ENCODE measurements at regions not wholly inside any gene's neighbourhood (a gene's known extent, or its start where the extent isn't known, plus 50 kb on each side); places are given as distances from the start of the nearest gene placed in this dataset.

GRCh38 chr5:107251151-107251550 is 419.6 kb downstream of the EFNA5 start:
- TF ChIP-seq POLR2A (IDR thresholded peaks at IDR 0.05; ENCODE audit: low read depth, low read length): no peak
- no peak for TF ChIP-seq CTCF (IDR thresholded peaks at IDR 0.05; ENCODE audit: extremely low read depth in 1 of 2, insufficient read depth in 1 of 2, low read depth in 1 of 2, low read length in 2 of 2)
- TF ChIP-seq MAX (IDR thresholded peaks at IDR 0.05; ENCODE audit: insufficient read depth, insufficient read length): no peak

All from endothelial cell of umbilical vein (primary cell).